GM13977 (cell line): ENCODE measurements at regions not wholly inside any gene's neighbourhood (a gene's known extent, or its start where the extent isn't known, plus 50 kb on each side); places are given as distances from the start of the nearest gene placed in this dataset.

Experiments used
- DNase-seq: peaks from one replicate; pipeline ENCODE4 v3.0.0; 2012; ENCODE audit warnings: low spot score
- CTCF ChIP-seq: IDR thresholded peaks from 2 replicates; pipeline ENCODE4 v1.5.1; 2012; ENCODE audit warnings: mild to moderate bottlenecking, control low read depth; ENCODE audit not compliant: insufficient read depth; ENCODE audit errors: extremely low read depth, missing control alignments
- in situ Hi-C: fragments of 300-500 bp; cut with MboI; formaldehyde crosslinking; loops from one replicate; pipeline ENCODE4 v1.12.0; 2022; ENCODE audit warnings: low sequenced_read_pairs, low pct_unique_long_range_greater_than_20kb, mixed read lengths, inconsistent platforms; ENCODE audit not compliant: unreplicated experiment

- DNase-seq = no peak
- in situ Hi-C loops = no loop called here
- no peak for TF ChIP-seq CTCF
These were observed 169.1 kb downstream of the GUCY2F start for GRCh38 chrX:109312757-109313156.

- TF ChIP-seq CTCF = no peak
- in situ Hi-C loops = no loop called here
- DNase-seq = no peak
These were observed 171.9 kb downstream of the GUCY2F start for GRCh38 chrX:109310031-109310430.

- DNase-seq = no peak
- in situ Hi-C loops = no loop called here
- no peak for TF ChIP-seq CTCF
These were observed 180.7 kb downstream of the GUCY2F start for GRCh38 chrX:109301177-109301576.

GRCh38 chrX:109300415-109300814 lies 181.5 kb downstream of the GUCY2F start:
- TF ChIP-seq CTCF = no peak
- no peak for DNase-seq
- in situ Hi-C loops = no loop called here

- no peak for DNase-seq
- no peak for TF ChIP-seq CTCF
- in situ Hi-C loops = no loop called here
These were observed 182.8 kb downstream of the GUCY2F start for GRCh38 chrX:109299091-109299490.

- TF ChIP-seq CTCF = no peak
- in situ Hi-C loops = no loop called here
- no peak for DNase-seq
These were observed 187.6 kb downstream of the GUCY2F start for GRCh38 chrX:109294097-109294814.
